ENCODE measurements at regions not wholly inside any gene's neighbourhood (a gene's known extent, or its start where the extent isn't known, plus 50 kb on each side); places are given as distances from the start of the nearest gene placed in this dataset.
A peak's percentile ranks its signal among the peaks of the same experiment; 100 is the strongest.

- DNase-seq (ENCODE audit: low read depth in 1 of 2, low spot score in 2 of 2), result no peak
- H3K27me3 ChIP-seq (replicated peaks), result no peaks in the 10 kb centered on the region
- peaks cover 21% of the 10 kb centered on the region for H3K4me1 ChIP-seq (replicated peaks)
- H3K36me3 ChIP-seq, result no peaks in the 10 kb centered on the region
- no peak overlapping the region for H3K4me3 ChIP-seq
- H3K27ac ChIP-seq, result no peak overlapping the region
- H3K9me3 ChIP-seq (replicated peaks), result no peaks in the 10 kb centered on the region
Measured at GRCh38 chr4:187608001-187608421, 387.6 kb upstream of the ZFP42 start.

- H3K4me3 ChIP-seq, result no peak overlapping the region
- no peak for DNase-seq (ENCODE audit: low read depth in 1 of 2, low spot score in 2 of 2)
- no peak overlapping the region for H3K27ac ChIP-seq
Measured at GRCh38 chr4:187612301-187612700, 383.3 kb upstream of the ZFP42 start.

GRCh38 chr4:187613089-187613839, 382.3 kb upstream of the ZFP42 start:
- no peaks in the 10 kb centered on the region for H3K36me3 ChIP-seq
- peaks cover 4% of the 10 kb centered on the region for H3K4me1 ChIP-seq (replicated peaks)
- H3K4me3 ChIP-seq, result no peak overlapping the region
- H3K27ac ChIP-seq, result no peak overlapping the region
- no peaks in the 10 kb centered on the region for H3K9me3 ChIP-seq (replicated peaks)
- H3K27me3 ChIP-seq (replicated peaks), result no peaks in the 10 kb centered on the region
- DNase-seq (ENCODE audit: low read depth in 1 of 2, low spot score in 2 of 2), result no peak

More at GRCh38 chr4:187612301-187612700, 383.3 kb upstream of the ZFP42 start:
- no peaks in the 10 kb centered on the region for H3K36me3 ChIP-seq
- no peaks in the 10 kb centered on the region for H3K27me3 ChIP-seq (replicated peaks)
- H3K4me1 ChIP-seq (replicated peaks), result peaks cover 9% of the 10 kb centered on the region
- no peaks in the 10 kb centered on the region for H3K9me3 ChIP-seq (replicated peaks)

- no peaks in the 10 kb centered on the region for H3K9me3 ChIP-seq (replicated peaks)
- H3K27me3 ChIP-seq (replicated peaks), result no peaks in the 10 kb centered on the region
- H3K27ac ChIP-seq, result no peak overlapping the region
- no peaks in the 10 kb centered on the region for H3K36me3 ChIP-seq
- no peak for DNase-seq (ENCODE audit: low read depth in 1 of 2, low spot score in 2 of 2)
- H3K4me1 ChIP-seq (replicated peaks), result peaks cover 15% of the 10 kb centered on the region
- H3K4me3 ChIP-seq, result no peak overlapping the region
Measured at GRCh38 chr4:187615972-187616371, 379.6 kb upstream of the ZFP42 start.

- Histone ChIP-seq H3K4me1 (replicated peaks) (peaks cover 15% of the 10 kb centered on the region), H3K27ac (no peak overlapping the region), H3K36me3 (no peaks in the 10 kb centered on the region), H3K4me3 (no peak overlapping the region), H3K9me3 (replicated peaks) (no peaks in the 10 kb centered on the region), H3K27me3 (replicated peaks) (no peaks in the 10 kb centered on the region)
- no peak for DNase-seq (ENCODE audit: low read depth in 1 of 2, low spot score in 2 of 2)
Measured at GRCh38 chr4:187617113-187617512, 378.5 kb upstream of the ZFP42 start.

- Histone ChIP-seq H3K4me3 (no peak overlapping the region), H3K9me3 (replicated peaks) (no peaks in the 10 kb centered on the region), H3K27ac (peak overlapping the region; percentile 32; the same call in 1 of the 2 replicates), H3K27me3 (replicated peaks) (no peaks in the 10 kb centered on the region), H3K36me3 (no peaks in the 10 kb centered on the region), H3K4me1 (replicated peaks) (peaks cover 15% of the 10 kb centered on the region)
- peak in 1 of 2 experiments; percentile 60 for DNase-seq (ENCODE audit: low read depth in 1 of 2, low spot score in 2 of 2)
Measured at GRCh38 chr4:187618701-187619281, 376.8 kb upstream of the ZFP42 start.

- no peak for DNase-seq (ENCODE audit: low read depth in 1 of 2, low spot score in 2 of 2)
- peak overlapping the region; percentile 32; the same call in 1 of the 2 replicates for H3K27ac ChIP-seq
- no peaks in the 10 kb centered on the region for H3K9me3 ChIP-seq (replicated peaks)
- H3K36me3 ChIP-seq, result no peaks in the 10 kb centered on the region
- peaks cover 15% of the 10 kb centered on the region for H3K4me1 ChIP-seq (replicated peaks)
- H3K27me3 ChIP-seq (replicated peaks), result no peaks in the 10 kb centered on the region
- no peak overlapping the region for H3K4me3 ChIP-seq
Measured at GRCh38 chr4:187619319-187619718, 376.3 kb upstream of the ZFP42 start.

GRCh38 chr4:187632260-187632995, 363.1 kb upstream of the ZFP42 start:
- no peak for DNase-seq (ENCODE audit: low read depth in 1 of 2, low spot score in 2 of 2)
- no peaks in the 10 kb centered on the region for H3K9me3 ChIP-seq (replicated peaks)
- H3K27ac ChIP-seq, result no peak overlapping the region
- H3K27me3 ChIP-seq (replicated peaks), result no peaks in the 10 kb centered on the region
- H3K4me3 ChIP-seq, result no peak overlapping the region
- H3K4me1 ChIP-seq (replicated peaks), result no peaks in the 10 kb centered on the region
- H3K36me3 ChIP-seq, result no peaks in the 10 kb centered on the region

GRCh38 chr4:187633245-187633644, 362.3 kb upstream of the ZFP42 start:
- DNase-seq (ENCODE audit: low read depth in 1 of 2, low spot score in 2 of 2), result no peak
- H3K27ac ChIP-seq, result no peak overlapping the region
- no peaks in the 10 kb centered on the region for H3K9me3 ChIP-seq (replicated peaks)
- H3K27me3 ChIP-seq (replicated peaks), result no peaks in the 10 kb centered on the region
- H3K4me1 ChIP-seq (replicated peaks), result no peaks in the 10 kb centered on the region
- no peaks in the 10 kb centered on the region for H3K36me3 ChIP-seq
- H3K4me3 ChIP-seq, result no peak overlapping the region

GRCh38 chr4:187656959-187657358, 338.6 kb upstream of the ZFP42 start:
- Histone ChIP-seq H3K4me1 (replicated peaks) (no peaks in the 10 kb centered on the region), H3K36me3 (no peaks in the 10 kb centered on the region), H3K27me3 (replicated peaks) (no peaks in the 10 kb centered on the region), H3K9me3 (replicated peaks) (no peaks in the 10 kb centered on the region), H3K27ac (no peak overlapping the region), H3K4me3 (no peak overlapping the region)
- no peak for DNase-seq (ENCODE audit: low read depth in 1 of 2, low spot score in 2 of 2)

- H3K9me3 ChIP-seq (replicated peaks), result no peaks in the 10 kb centered on the region
- peaks cover 14% of the 10 kb centered on the region for H3K4me1 ChIP-seq (replicated peaks)
- no peaks in the 10 kb centered on the region for H3K36me3 ChIP-seq
- no peak overlapping the region for H3K4me3 ChIP-seq
- no peak overlapping the region for H3K27ac ChIP-seq
- DNase-seq (ENCODE audit: low read depth in 1 of 2, low spot score in 2 of 2), result no peak
- no peaks in the 10 kb centered on the region for H3K27me3 ChIP-seq (replicated peaks)
Measured at GRCh38 chr4:187663076-187663475, 332.5 kb upstream of the ZFP42 start.

GRCh38 chr4:187664011-187664410, 331.6 kb upstream of the ZFP42 start:
- no peak for DNase-seq (ENCODE audit: low read depth in 1 of 2, low spot score in 2 of 2)

GRCh38 chr4:187665086-187665485, 330.5 kb upstream of the ZFP42 start:
- Histone ChIP-seq H3K4me3 (no peak overlapping the region), H3K36me3 (no peaks in the 10 kb centered on the region), H3K27ac (no peak overlapping the region), H3K9me3 (replicated peaks) (no peaks in the 10 kb centered on the region), H3K4me1 (replicated peaks) (peaks cover 24% of the 10 kb centered on the region), H3K27me3 (replicated peaks) (no peaks in the 10 kb centered on the region)
- no peak for DNase-seq (ENCODE audit: low read depth in 1 of 2, low spot score in 2 of 2)

More at GRCh38 chr4:187664011-187664410, 331.6 kb upstream of the ZFP42 start:
- no peaks in the 10 kb centered on the region for H3K36me3 ChIP-seq
- H3K27me3 ChIP-seq (replicated peaks), result no peaks in the 10 kb centered on the region
- H3K9me3 ChIP-seq (replicated peaks), result no peaks in the 10 kb centered on the region
- no peak overlapping the region for H3K4me3 ChIP-seq
- H3K27ac ChIP-seq, result no peak overlapping the region
- H3K4me1 ChIP-seq (replicated peaks), result peaks cover 23% of the 10 kb centered on the region

- H3K9me3 ChIP-seq (replicated peaks), result no peaks in the 10 kb centered on the region
- no peaks in the 10 kb centered on the region for H3K36me3 ChIP-seq
- H3K4me3 ChIP-seq, result no peak overlapping the region
- peaks cover 24% of the 10 kb centered on the region for H3K4me1 ChIP-seq (replicated peaks)
- DNase-seq (ENCODE audit: low read depth in 1 of 2, low spot score in 2 of 2), result peak; percentile 52 to 62
- no peak overlapping the region for H3K27ac ChIP-seq
- H3K27me3 ChIP-seq (replicated peaks), result no peaks in the 10 kb centered on the region
Measured at GRCh38 chr4:187666034-187666433, 329.5 kb upstream of the ZFP42 start.

Data from SJSA1 (cell line).